HFFc6 (cell line): ENCODE measurements at regions not wholly inside any gene's neighbourhood (a gene's known extent, or its start where the extent isn't known, plus 50 kb on each side); places are given as distances from the start of the nearest gene placed in this dataset.

Experiments
- DNase-seq: peaks from one replicate; pipeline ENCODE4 v3.0.0-alpha.2; 2018
- H3K27ac Mint-ChIP-seq: 2 replicates; pipeline ENCODE4 v1.8.0; 2020; ENCODE audit warnings: mild to moderate bottlenecking, mixed read lengths
- H3K27me3 Mint-ChIP-seq: 2 replicates; pipeline ENCODE4 v1.8.0; 2021; ENCODE audit warnings: mild to moderate bottlenecking, moderate library complexity, mixed read lengths; ENCODE audit not compliant: insufficient read depth
- H3K36me3 Mint-ChIP-seq: 2 replicates; pipeline ENCODE4 v1.8.0; 2021; ENCODE audit warnings: low read depth, mixed read lengths
- H3K4me1 Mint-ChIP-seq: 2 replicates; pipeline ENCODE4 v1.8.0; 2020; ENCODE audit warnings: low read depth, mixed read lengths
- H3K4me3 Mint-ChIP-seq: 2 replicates; pipeline ENCODE4 v1.8.0; 2020; ENCODE audit warnings: mild to moderate bottlenecking, moderate library complexity, mixed read lengths
- H3K9me3 Mint-ChIP-seq: 2 replicates; pipeline ENCODE4 v1.8.0; 2020; ENCODE audit warnings: mild to moderate bottlenecking, mixed read lengths
- TF ChIP-seq, protein P1 (sequence below): fragments of 200-600 bp; sonication (generic); IDR thresholded peaks from 2 replicates; pipeline ENCODE4 v1.5.0; 2021; ENCODE audit warnings: antibody characterized with exemption, mild to moderate bottlenecking

DNA sequence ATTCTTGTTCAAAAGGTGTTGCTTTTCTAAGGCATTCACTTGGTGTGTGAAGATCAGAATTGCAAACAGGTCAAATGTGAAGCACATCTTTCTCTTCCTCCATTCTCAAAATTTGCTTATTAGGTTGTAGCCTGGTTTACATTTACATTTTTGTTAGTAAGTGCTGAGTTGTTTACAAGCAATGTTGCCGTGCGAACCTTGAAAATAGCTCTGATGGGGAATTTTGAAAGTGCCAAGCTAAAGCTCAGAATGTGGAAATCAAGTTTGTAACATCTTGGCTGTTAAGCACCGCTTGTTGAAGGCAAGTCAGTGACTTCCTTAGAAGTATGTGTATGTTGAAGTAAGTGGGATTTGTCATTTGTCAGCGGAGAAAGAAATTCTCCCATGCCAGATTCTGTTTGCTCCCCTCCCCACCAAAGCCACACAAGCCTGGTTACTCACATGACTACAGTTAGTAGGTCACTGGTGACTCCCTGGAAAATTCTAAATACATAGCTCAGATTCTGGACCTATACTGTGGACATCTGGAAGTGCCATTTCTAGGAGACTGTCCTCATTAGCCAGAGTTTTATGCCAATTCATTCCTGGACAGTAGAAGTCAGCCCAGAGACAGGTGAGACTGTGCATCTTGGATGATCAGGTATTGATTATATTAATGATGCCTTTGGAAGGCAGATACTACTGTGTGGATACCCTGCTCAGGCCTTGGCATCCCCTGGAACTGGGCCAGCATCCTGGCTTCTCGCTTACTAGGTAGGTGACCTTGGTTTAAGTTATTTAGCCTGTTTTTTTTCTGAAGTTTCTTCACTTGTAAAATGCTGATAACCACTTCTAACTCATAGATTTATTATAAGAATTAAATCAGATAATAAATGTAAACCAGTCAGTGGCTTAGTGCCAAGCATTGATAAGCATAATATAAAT lies 390.6 kb upstream of the SEMA6D start:
- Mint-ChIP-seq H3K36me3 (no peaks in the 10 kb centered on the region), H3K9me3 (no peaks in the 10 kb centered on the region), H3K27ac (no peak overlapping the region), H3K4me3 (no peak overlapping the region), H3K4me1 (peaks cover 1% of the 10 kb centered on the region), H3K27me3 (peaks cover 4% of the 10 kb centered on the region)
- no peak for DNase-seq
- TF ChIP-seq, protein P1, sequence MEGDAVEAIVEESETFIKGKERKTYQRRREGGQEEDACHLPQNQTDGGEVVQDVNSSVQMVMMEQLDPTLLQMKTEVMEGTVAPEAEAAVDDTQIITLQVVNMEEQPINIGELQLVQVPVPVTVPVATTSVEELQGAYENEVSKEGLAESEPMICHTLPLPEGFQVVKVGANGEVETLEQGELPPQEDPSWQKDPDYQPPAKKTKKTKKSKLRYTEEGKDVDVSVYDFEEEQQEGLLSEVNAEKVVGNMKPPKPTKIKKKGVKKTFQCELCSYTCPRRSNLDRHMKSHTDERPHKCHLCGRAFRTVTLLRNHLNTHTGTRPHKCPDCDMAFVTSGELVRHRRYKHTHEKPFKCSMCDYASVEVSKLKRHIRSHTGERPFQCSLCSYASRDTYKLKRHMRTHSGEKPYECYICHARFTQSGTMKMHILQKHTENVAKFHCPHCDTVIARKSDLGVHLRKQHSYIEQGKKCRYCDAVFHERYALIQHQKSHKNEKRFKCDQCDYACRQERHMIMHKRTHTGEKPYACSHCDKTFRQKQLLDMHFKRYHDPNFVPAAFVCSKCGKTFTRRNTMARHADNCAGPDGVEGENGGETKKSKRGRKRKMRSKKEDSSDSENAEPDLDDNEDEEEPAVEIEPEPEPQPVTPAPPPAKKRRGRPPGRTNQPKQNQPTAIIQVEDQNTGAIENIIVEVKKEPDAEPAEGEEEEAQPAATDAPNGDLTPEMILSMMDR: no peak

- H3K27ac Mint-ChIP-seq: peak overlapping the region; percentile 55; the same call in 1 of the 2 replicates
- TF ChIP-seq, protein P1: no peak
- H3K9me3 Mint-ChIP-seq: no peaks in the 10 kb centered on the region
- H3K4me3 Mint-ChIP-seq: no peak overlapping the region
- H3K36me3 Mint-ChIP-seq: no peaks in the 10 kb centered on the region
- peak; percentile 42 for DNase-seq
- H3K4me1 Mint-ChIP-seq: peaks cover 24% of the 10 kb centered on the region
- peaks cover 7% of the 10 kb centered on the region for H3K27me3 Mint-ChIP-seq
Observed at GRCh38 chr15:47331829-47332393, 385.4 kb upstream of the SEMA6D start.

- Mint-ChIP-seq H3K9me3 (no peaks in the 10 kb centered on the region), H3K27me3 (peaks cover 7% of the 10 kb centered on the region), H3K4me1 (peaks cover 24% of the 10 kb centered on the region), H3K4me3 (no peak overlapping the region), H3K27ac (peak overlapping the region; percentile 35; the same call in 1 of the 2 replicates), H3K36me3 (no peaks in the 10 kb centered on the region)
- no peak for DNase-seq
- TF ChIP-seq, protein P1: no peak
Observed at GRCh38 chr15:47332481-47332880, 384.8 kb upstream of the SEMA6D start.

- no peak for DNase-seq
- Mint-ChIP-seq H3K27ac (no peak overlapping the region), H3K9me3 (no peaks in the 10 kb centered on the region), H3K4me1 (peaks cover 24% of the 10 kb centered on the region), H3K36me3 (no peaks in the 10 kb centered on the region), H3K27me3 (peaks cover 5% of the 10 kb centered on the region; the same call in 1 of the 2 replicates), H3K4me3 (no peak overlapping the region)
- TF ChIP-seq, protein P1: no peak
Observed at GRCh38 chr15:47333734-47334133, 383.6 kb upstream of the SEMA6D start.

GRCh38 chr15:47334805-47335535 lies 382.3 kb upstream of the SEMA6D start:
- DNase-seq: no peak
- Mint-ChIP-seq H3K27me3 (peaks cover 5% of the 10 kb centered on the region; the same call in 1 of the 2 replicates), H3K9me3 (no peaks in the 10 kb centered on the region), H3K36me3 (no peaks in the 10 kb centered on the region), H3K4me1 (peaks cover 27% of the 10 kb centered on the region), H3K27ac (no peak overlapping the region), H3K4me3 (no peak overlapping the region)
- TF ChIP-seq, protein P1: no peak
